ENCODE measurements at regions not wholly inside any gene's neighbourhood (a gene's known extent, or its start where the extent isn't known, plus 50 kb on each side); places are given as distances from the start of the nearest gene placed in this dataset.

GRCh38 chr9:87270221-87270847 lies 227.3 kb upstream of the DAPK1 start:
- Histone ChIP-seq H3K27me3 (ENCODE audit: insufficient read depth, low read depth) (no peaks in the 10 kb centered on the region), H3K27ac (no peak overlapping the region), H3K9me2 (ENCODE audit: insufficient read depth) (no peaks in the 10 kb centered on the region), H3K9me3 (ENCODE audit: insufficient read depth, low read depth) (no peaks in the 10 kb centered on the region), H3K4me3 (no peak overlapping the region), H3K4me2 (no peak overlapping the region), H3K36me3 (ENCODE audit: low read depth) (no peaks in the 10 kb centered on the region), H4K20me1 (ENCODE audit: insufficient read depth) (no peaks in the 10 kb centered on the region), H3F3A (ENCODE audit: insufficient read depth, low read depth) (no peaks in the 10 kb centered on the region), H3K4me1 (replicated peaks; ENCODE audit: insufficient read depth) (no peaks in the 10 kb centered on the region), H2AFZ (no peak overlapping the region), H3K79me2 (ENCODE audit: low read depth) (no peaks in the 10 kb centered on the region)
- ChIA-PET CTCF (interaction anchor here (0.5 kb wide), 1 partner anchor 301 kb away, joined by 7 read pairs; no protein-coding TSS in a partner anchor), POLR2A (ENCODE audit: unreplicated experiment) (no interaction called here)
- DNase-seq = no peak
- no TSS peak for BruUV-seq (replicated peaks)
- no peak for TF ChIP-seq CTCF (conservative IDR thresholded peaks at IDR 0.05)
- no peak for TF ChIP-seq EZH2 (IDR thresholded peaks at IDR 0.05; ENCODE audit: low read depth)
- intact Hi-C loops (cut with micrococcal nuclease; ENCODE audit: unreplicated experiment) = no loop called here

- Histone ChIP-seq H3F3A (ENCODE audit: insufficient read depth, low read depth) (no peaks in the 10 kb centered on the region), H3K79me2 (ENCODE audit: low read depth) (no peaks in the 10 kb centered on the region), H3K27ac (no peak overlapping the region), H3K4me3 (no peak overlapping the region), H3K27me3 (ENCODE audit: insufficient read depth, low read depth) (no peaks in the 10 kb centered on the region), H2AFZ (no peak overlapping the region), H3K9me3 (ENCODE audit: insufficient read depth, low read depth) (no peaks in the 10 kb centered on the region), H4K20me1 (ENCODE audit: insufficient read depth) (no peaks in the 10 kb centered on the region), H3K4me1 (replicated peaks; ENCODE audit: insufficient read depth) (no peaks in the 10 kb centered on the region), H3K4me2 (no peak overlapping the region), H3K9me2 (ENCODE audit: insufficient read depth) (no peaks in the 10 kb centered on the region), H3K36me3 (ENCODE audit: low read depth) (no peaks in the 10 kb centered on the region)
- no TSS peak for BruUV-seq (replicated peaks)
- ChIA-PET POLR2A (ENCODE audit: unreplicated experiment) (no interaction called here), CTCF (interaction anchor here (0.5 kb wide), 1 partner anchor 300 kb away, joined by 7 read pairs; no protein-coding TSS in a partner anchor)
- no peak for DNase-seq
- intact Hi-C loops (cut with micrococcal nuclease; ENCODE audit: unreplicated experiment) = no loop called here
- TF ChIP-seq EZH2 (IDR thresholded peaks at IDR 0.05; ENCODE audit: low read depth) (no peak), CTCF (conservative IDR thresholded peaks at IDR 0.05) (no peak)
These were observed 226.8 kb upstream of the DAPK1 start for GRCh38 chr9:87270848-87271234.

GRCh38 chr9:87271696-87272477 lies 225.8 kb upstream of the DAPK1 start:
- CTCF ChIA-PET = no interaction called here
- intact Hi-C loops (cut with micrococcal nuclease; ENCODE audit: unreplicated experiment) = no loop called here
- DNase-seq = no peak
- Histone ChIP-seq H3K79me2 (ENCODE audit: low read depth) (no peaks in the 10 kb centered on the region), H3K4me3 (no peak overlapping the region), H3K9me3 (ENCODE audit: insufficient read depth, low read depth) (no peaks in the 10 kb centered on the region), H3K4me2 (no peak overlapping the region), H3F3A (ENCODE audit: insufficient read depth, low read depth) (no peaks in the 10 kb centered on the region), H4K20me1 (ENCODE audit: insufficient read depth) (no peaks in the 10 kb centered on the region), H3K4me1 (replicated peaks; ENCODE audit: insufficient read depth) (no peaks in the 10 kb centered on the region), H2AFZ (no peak overlapping the region), H3K36me3 (ENCODE audit: low read depth) (no peaks in the 10 kb centered on the region), H3K27ac (no peak overlapping the region), H3K27me3 (ENCODE audit: insufficient read depth, low read depth) (no peaks in the 10 kb centered on the region), H3K9me2 (ENCODE audit: insufficient read depth) (no peaks in the 10 kb centered on the region)
- no TSS peak for BruUV-seq (replicated peaks)
- POLR2A ChIA-PET (ENCODE audit: unreplicated experiment) = no interaction called here
- no peak for TF ChIP-seq CTCF (conservative IDR thresholded peaks at IDR 0.05)
- TF ChIP-seq EZH2 (IDR thresholded peaks at IDR 0.05; ENCODE audit: low read depth) = no peak
